G401 (cell line): ENCODE measurements at regions not wholly inside any gene's neighbourhood (a gene's known extent, or its start where the extent isn't known, plus 50 kb on each side); places are given as distances from the start of the nearest gene placed in this dataset.
"Not testable (repeated sequence)": the region's sequence is repeated elsewhere in the genome, so short reads cannot be mapped to it uniquely, and the experiment has no call there.

ENCODE experiments used
- DNase-seq: peaks from one replicate; pipeline ENCODE4 v3.0.0-alpha.2; 2015; ENCODE audit warnings: low spot score
- in situ Hi-C: cut with HindIII; loops from 2 replicates; pipeline ENCODE4 v1.10.0; 2016; ENCODE audit warnings: low sequenced_read_pairs, mixed read lengths

GRCh38 chr12:108425238-108425795 is 86.2 kb upstream of the CMKLR1 start:
- no peak for DNase-seq
- in situ Hi-C loops: no loop called here

GRCh38 chr12:108424816-108425215 is 85.7 kb upstream of the CMKLR1 start:
- in situ Hi-C loops: no loop called here

GRCh38 chr12:108424026-108424425 is 84.9 kb upstream of the CMKLR1 start:
- DNase-seq: no peak
- in situ Hi-C loops: no loop called here

More at GRCh38 chr12:108424816-108425215, 85.7 kb upstream of the CMKLR1 start:
- DNase-seq: no peak

- in situ Hi-C loops: no loop called here
- DNase-seq: no peak
Measured at GRCh38 chr12:108423486-108423885, 84.4 kb upstream of the CMKLR1 start.

GRCh38 chr12:108421082-108421481 is 82.0 kb upstream of the CMKLR1 start:
- in situ Hi-C loops, DNase-seq: not testable (repeated sequence)

- in situ Hi-C loops, DNase-seq: not testable (repeated sequence)
Measured at GRCh38 chr12:108420421-108420820, 81.3 kb upstream of the CMKLR1 start.

- in situ Hi-C loops: no loop called here
- peak; percentile 40 for DNase-seq
Measured at GRCh38 chr12:108419949-108420348, 80.8 kb upstream of the CMKLR1 start.

GRCh38 chr12:108418164-108418890 is 79.2 kb upstream of the CMKLR1 start:
- no peak for DNase-seq
- in situ Hi-C loops: no loop called here

- in situ Hi-C loops: no loop called here
Measured at GRCh38 chr12:108414021-108414420, 74.9 kb upstream of the CMKLR1 start.

GRCh38 chr12:108410689-108411088 is 71.6 kb upstream of the CMKLR1 start:
- no peak for DNase-seq
- in situ Hi-C loops: no loop called here

More at GRCh38 chr12:108414021-108414420, 74.9 kb upstream of the CMKLR1 start:
- no peak for DNase-seq

- no peak for DNase-seq
- in situ Hi-C loops: no loop called here
Measured at GRCh38 chr12:108409481-108409880, 70.4 kb upstream of the CMKLR1 start.

- no peak for DNase-seq
- in situ Hi-C loops: no loop called here
Measured at GRCh38 chr12:108403952-108404351, 64.8 kb upstream of the CMKLR1 start.

GRCh38 chr12:108401964-108402363 is 62.9 kb upstream of the CMKLR1 start:
- DNase-seq: no peak
- in situ Hi-C loops: no loop called here

GRCh38 chr12:108400900-108401480 is 61.9 kb upstream of the CMKLR1 start:
- in situ Hi-C loops: no loop called here

GRCh38 chr12:108400481-108400880 is 61.4 kb upstream of the CMKLR1 start:
- peak; percentile 89 for DNase-seq
- in situ Hi-C loops: no loop called here

More at GRCh38 chr12:108400900-108401480, 61.9 kb upstream of the CMKLR1 start:
- peak; percentile 78 for DNase-seq

- DNase-seq: peak; percentile 94
- in situ Hi-C loops: no loop called here
Measured at GRCh38 chr12:108400056-108400455, 60.9 kb upstream of the CMKLR1 start.

- in situ Hi-C loops: no loop called here
Measured at GRCh38 chr12:108399514-108399913, 60.4 kb upstream of the CMKLR1 start.

GRCh38 chr12:108394196-108394595 is 55.1 kb upstream of the CMKLR1 start:
- peak; percentile 98 for DNase-seq
- in situ Hi-C loops: no loop called here

More at GRCh38 chr12:108399514-108399913, 60.4 kb upstream of the CMKLR1 start:
- peak; percentile 98 for DNase-seq

GRCh38 chr12:108392284-108392683 is 53.2 kb upstream of the CMKLR1 start:
- in situ Hi-C loops: no loop called here
- no peak for DNase-seq

GRCh38 chr12:108390495-108391203 is 51.5 kb upstream of the CMKLR1 start:
- peak; percentile 68 for DNase-seq
- in situ Hi-C loops: no loop called here
